Mesendoderm (in vitro differentiated cells): ENCODE measurements at regions not wholly inside any gene's neighbourhood (a gene's known extent, or its start where the extent isn't known, plus 50 kb on each side); places are given as distances from the start of the nearest gene placed in this dataset.
A peak's percentile ranks its signal among the peaks of the same experiment; 100 is the strongest.

Experiments
- DNase-seq: peaks from one replicate; pipeline ENCODE4 v3.0.0; 2013
- H2AK5ac ChIP-seq: 2 replicates; pipeline ENCODE4 v1.6.1; 2013; ENCODE audit warnings: low read length, inconsistent platforms
- H2BK120ac ChIP-seq: 2 replicates; pipeline ENCODE4 v1.6.1; 2013; ENCODE audit warnings: low read depth, mild to moderate bottlenecking, low read length, moderate library complexity, mixed read lengths
- H2BK15ac ChIP-seq: replicated peaks from 2 replicates; pipeline ENCODE4 v1.6.1; 2013; ENCODE audit warnings: low read depth, mild to moderate bottlenecking, moderate library complexity
- H2BK5ac ChIP-seq: 2 replicates; pipeline ENCODE4 v1.6.1; 2013; ENCODE audit warnings: low read length, inconsistent platforms
- H3K18ac ChIP-seq: 2 replicates; pipeline ENCODE4 v1.6.1; 2013; ENCODE audit warnings: mild to moderate bottlenecking, low read length, mixed read lengths
- H3K23ac ChIP-seq: one replicate; pipeline ENCODE4 v1.6.1; 2013; ENCODE audit warnings: low read length
- H3K27ac ChIP-seq: 2 replicates; pipeline ENCODE4 v1.5.1; 2013; ENCODE audit warnings: low read depth, mild to moderate bottlenecking, inconsistent platforms, low read length, moderate library complexity
- H3K27me3 ChIP-seq: 2 replicates; pipeline ENCODE4 v1.6.1; 2013; ENCODE audit warnings: low read length, control low read depth, mild to moderate bottlenecking, inconsistent platforms; ENCODE audit not compliant: insufficient read depth, poor library complexity
- H3K36me3 ChIP-seq: 2 replicates; pipeline ENCODE4 v1.6.1; 2013; ENCODE audit warnings: low read length, inconsistent platforms; ENCODE audit not compliant: control insufficient read depth, insufficient read depth
- H3K4ac ChIP-seq: one replicate; pipeline ENCODE4 v1.6.1; 2013; ENCODE audit warnings: low read depth, mild to moderate bottlenecking, low read length, moderate library complexity
- H3K4me1 ChIP-seq: 2 replicates; pipeline ENCODE4 v1.6.1; 2013; ENCODE audit warnings: low read depth, low read length, inconsistent platforms; ENCODE audit not compliant: control insufficient read depth
- H3K4me2 ChIP-seq: 2 replicates; pipeline ENCODE4 v1.6.1; 2013; ENCODE audit warnings: low read length
- H3K4me3 ChIP-seq: 2 replicates; pipeline ENCODE4 v1.5.1; 2013; ENCODE audit warnings: mild to moderate bottlenecking, low read length
- H3K56ac ChIP-seq: one replicate; pipeline ENCODE4 v1.6.1; 2013; ENCODE audit warnings: low read length
- H3K79me1 ChIP-seq: 2 replicates; pipeline ENCODE4 v1.6.1; 2013; ENCODE audit warnings: low read length, inconsistent platforms
- H3K79me2 ChIP-seq: 2 replicates; pipeline ENCODE4 v1.6.1; 2013; ENCODE audit warnings: mild to moderate bottlenecking, low read length; ENCODE audit not compliant: control insufficient read depth, insufficient read depth
- H3K9ac ChIP-seq: 2 replicates; pipeline ENCODE4 v1.6.1; 2013; ENCODE audit warnings: low read length, inconsistent platforms
- H4K5ac ChIP-seq: one replicate; pipeline ENCODE4 v1.6.1; 2013; ENCODE audit warnings: low read length
- H4K8ac ChIP-seq: one replicate; pipeline ENCODE4 v1.6.1; 2013; ENCODE audit warnings: low read depth, mild to moderate bottlenecking, control low read depth, low read length, moderate library complexity
- WGBS: extraction: QIAGEN DNeasy Blood & Tissue Kit; methylation state at CpG from one replicate; pipeline ENCODE4 v1.1.7; 2013; ENCODE audit warnings: low lambda C conversion rate, missing lambda C conversion rate; ENCODE audit not compliant: insufficient coverage; ENCODE audit errors: extremely low coverage; 5-methylcytosine and 5-hydroxymethylcytosine counted together

DNA sequence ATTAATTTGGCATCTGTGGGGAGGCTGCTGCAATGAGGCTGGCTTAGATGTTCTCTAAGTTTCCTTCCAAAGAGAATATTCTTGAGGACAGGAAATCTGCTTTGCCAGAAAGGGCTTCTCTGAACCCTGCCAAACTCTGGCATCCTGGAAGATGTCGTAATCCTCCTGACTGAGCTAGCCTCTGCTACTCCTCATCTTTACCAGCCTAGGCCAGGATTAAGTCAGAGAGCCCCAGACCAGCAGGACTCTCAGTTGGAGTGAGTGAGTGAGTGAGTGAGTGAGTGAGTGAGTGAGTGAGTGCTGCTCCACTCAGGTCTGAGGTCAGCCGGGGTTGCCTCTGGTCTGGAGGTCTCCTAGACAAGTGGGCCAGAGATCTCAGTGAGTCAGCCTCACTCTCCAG is 104.9 kb upstream of the SOD3 start:
- H2BK15ac ChIP-seq, result no peak overlapping the region
- H3K36me3 ChIP-seq, result no peaks in the 10 kb centered on the region
- H3K4me1 ChIP-seq, result no peaks in the 10 kb centered on the region
- no peak overlapping the region for H3K4me2 ChIP-seq
- H3K27me3 ChIP-seq, result no peaks in the 10 kb centered on the region
- H3K9ac ChIP-seq, result no peak overlapping the region
- H4K8ac ChIP-seq, result no peak overlapping the region
- H3K18ac ChIP-seq, result no peak overlapping the region
- no peak overlapping the region for H3K27ac ChIP-seq
- no peak overlapping the region for H3K4me3 ChIP-seq
- no peaks in the 10 kb centered on the region for H3K79me2 ChIP-seq
- DNase-seq, result peak; percentile 23
- H2AK5ac ChIP-seq, result no peak overlapping the region
- H2BK120ac ChIP-seq, result no peak overlapping the region
- no peak overlapping the region for H3K56ac ChIP-seq
- H3K4ac ChIP-seq, result no peak overlapping the region
- no peak overlapping the region for H2BK5ac ChIP-seq
- H3K79me1 ChIP-seq, result no peaks in the 10 kb centered on the region
- H4K5ac ChIP-seq, result no peak overlapping the region
- WGBS, result no CpG with 5 or more reads among the region's 2 CpGs
- no peak overlapping the region for H3K23ac ChIP-seq

DNA sequence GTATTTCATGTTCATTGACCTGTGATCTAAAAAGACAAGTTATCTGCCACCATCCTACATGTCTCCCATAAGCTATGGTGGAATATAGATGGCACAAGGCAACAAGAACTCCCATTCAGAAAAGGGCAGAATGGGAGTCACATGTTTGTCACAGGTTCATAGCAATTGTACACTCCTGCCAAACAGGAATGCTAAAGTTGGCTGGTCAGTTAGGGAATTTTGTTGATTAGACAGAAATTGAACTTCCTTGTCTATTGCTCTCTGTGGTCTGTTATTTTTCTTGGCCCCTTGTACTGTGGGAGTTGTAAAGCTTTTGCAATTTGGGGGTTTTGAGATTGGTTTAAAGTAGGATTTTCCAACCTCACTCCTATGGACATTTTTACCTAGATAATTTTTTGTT is 101.7 kb upstream of the SOD3 start:
- H3K4me1 ChIP-seq, result no peaks in the 10 kb centered on the region
- no peak overlapping the region for H4K8ac ChIP-seq
- H3K4me3 ChIP-seq, result no peak overlapping the region
- no peak overlapping the region for H3K9ac ChIP-seq
- no peak overlapping the region for H3K56ac ChIP-seq
- H3K23ac ChIP-seq, result no peak overlapping the region
- no peaks in the 10 kb centered on the region for H3K79me1 ChIP-seq
- H2BK5ac ChIP-seq, result no peak overlapping the region
- H2BK15ac ChIP-seq, result no peak overlapping the region
- no peak for DNase-seq
- no peak overlapping the region for H2BK120ac ChIP-seq
- no peaks in the 10 kb centered on the region for H3K79me2 ChIP-seq
- H3K4me2 ChIP-seq, result no peak overlapping the region
- H3K18ac ChIP-seq, result no peak overlapping the region
- H3K27ac ChIP-seq, result no peak overlapping the region
- no peak overlapping the region for H3K4ac ChIP-seq
- H4K5ac ChIP-seq, result no peak overlapping the region
- H3K27me3 ChIP-seq, result no peaks in the 10 kb centered on the region
- H3K36me3 ChIP-seq, result no peaks in the 10 kb centered on the region
- H2AK5ac ChIP-seq, result no peak overlapping the region

DNA sequence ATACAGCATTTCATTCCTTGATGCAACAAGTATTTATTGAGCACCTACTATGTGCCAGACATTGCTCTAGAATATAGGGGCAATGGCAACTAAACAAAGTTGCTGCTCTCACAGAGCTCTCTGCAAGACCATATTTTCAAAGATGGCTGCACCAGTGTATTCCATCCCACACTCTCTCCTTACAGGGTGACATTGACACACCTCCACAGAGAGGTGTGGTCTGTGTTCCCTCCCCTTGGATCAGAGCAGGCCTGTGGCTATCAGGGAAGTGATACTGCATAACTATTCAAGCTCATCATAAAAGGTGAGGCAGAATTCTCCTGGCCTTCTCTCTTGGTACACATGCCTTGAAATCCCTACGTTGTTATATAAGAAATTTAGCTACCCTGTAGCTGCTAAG is 95.3 kb upstream of the SOD3 start:
- H3K23ac ChIP-seq, result no peak overlapping the region
- WGBS, result no CpG with 5 or more reads among the region's 1 CpG

DNA sequence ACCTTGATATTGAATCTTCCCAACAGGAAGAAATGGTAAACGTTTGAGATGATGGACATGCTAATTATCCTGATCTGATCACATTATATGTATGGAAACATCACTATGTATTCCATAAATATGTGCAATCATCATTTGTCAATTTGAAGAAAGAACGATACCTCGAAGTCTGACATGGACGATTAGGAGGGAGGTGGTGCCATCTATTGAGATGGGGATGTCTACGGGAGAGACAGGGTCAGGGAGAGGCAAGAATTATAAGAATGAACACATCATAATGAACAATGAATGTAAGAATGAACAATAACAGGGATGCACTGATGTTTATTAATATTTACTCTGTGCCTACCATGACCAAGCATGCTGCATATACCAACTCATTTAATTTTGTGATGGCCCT is 93.7 kb upstream of the SOD3 start:
- Histone ChIP-seq H3K27me3 (no peaks in the 10 kb centered on the region), H3K4me3 (no peak overlapping the region), H3K27ac (no peak overlapping the region), H3K36me3 (no peaks in the 10 kb centered on the region), H3K9ac (no peak overlapping the region), H3K23ac (no peak overlapping the region), H3K79me2 (no peaks in the 10 kb centered on the region), H3K79me1 (no peaks in the 10 kb centered on the region), H3K56ac (no peak overlapping the region), H4K5ac (no peak overlapping the region), H3K4me2 (no peak overlapping the region), H3K4me1 (no peaks in the 10 kb centered on the region), H2BK5ac (no peak overlapping the region), H4K8ac (no peak overlapping the region), H3K18ac (no peak overlapping the region), H2BK15ac (no peak overlapping the region), H2BK120ac (no peak overlapping the region), H3K4ac (no peak overlapping the region), H2AK5ac (no peak overlapping the region)
- DNase-seq, result no peak
- no CpG with 5 or more reads among the region's 5 CpGs for WGBS

More for the DNA sequence above, 95.3 kb upstream of the SOD3 start:
- H4K5ac ChIP-seq, result no peak overlapping the region
- H4K8ac ChIP-seq, result no peak overlapping the region
- DNase-seq, result no peak
- H3K79me2 ChIP-seq, result no peaks in the 10 kb centered on the region
- H2AK5ac ChIP-seq, result no peak overlapping the region
- H3K27ac ChIP-seq, result no peak overlapping the region
- H2BK120ac ChIP-seq, result no peak overlapping the region
- no peak overlapping the region for H3K9ac ChIP-seq
- no peak overlapping the region for H2BK15ac ChIP-seq
- H3K36me3 ChIP-seq, result no peaks in the 10 kb centered on the region
- H3K4me2 ChIP-seq, result no peak overlapping the region
- no peaks in the 10 kb centered on the region for H3K4me1 ChIP-seq
- no peak overlapping the region for H3K4me3 ChIP-seq
- no peaks in the 10 kb centered on the region for H3K79me1 ChIP-seq
- H3K27me3 ChIP-seq, result no peaks in the 10 kb centered on the region
- H2BK5ac ChIP-seq, result no peak overlapping the region
- H3K18ac ChIP-seq, result no peak overlapping the region
- H3K4ac ChIP-seq, result no peak overlapping the region
- H3K56ac ChIP-seq, result no peak overlapping the region

DNA sequence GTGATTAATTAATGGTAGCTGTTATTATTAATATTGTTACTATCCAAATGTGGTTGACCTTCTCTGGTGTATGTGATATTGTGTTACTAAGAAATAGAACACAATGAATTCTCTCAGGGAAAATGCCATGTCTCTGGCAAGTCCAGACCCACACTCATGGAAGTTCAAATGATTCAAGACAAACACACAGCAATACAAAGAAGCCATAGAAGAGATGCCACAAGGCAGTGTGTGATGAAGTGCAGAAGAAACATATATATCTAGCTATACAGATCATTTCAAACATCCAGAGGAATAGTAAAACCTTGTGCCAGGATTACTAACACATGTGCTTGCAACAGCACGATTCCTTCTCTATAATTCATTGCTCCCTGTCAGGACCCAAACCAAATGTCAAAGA is 93.1 kb upstream of the SOD3 start:
- Histone ChIP-seq H4K8ac (no peak overlapping the region), H3K4me2 (no peak overlapping the region), H3K4me3 (no peak overlapping the region), H3K27ac (no peak overlapping the region), H3K9ac (no peak overlapping the region), H3K79me2 (no peaks in the 10 kb centered on the region), H3K27me3 (no peaks in the 10 kb centered on the region), H2AK5ac (no peak overlapping the region), H3K23ac (no peak overlapping the region), H3K4ac (no peak overlapping the region), H2BK120ac (no peak overlapping the region), H2BK15ac (no peak overlapping the region), H2BK5ac (no peak overlapping the region), H3K79me1 (no peaks in the 10 kb centered on the region), H3K56ac (no peak overlapping the region), H3K36me3 (no peaks in the 10 kb centered on the region), H3K4me1 (no peaks in the 10 kb centered on the region), H4K5ac (no peak overlapping the region), H3K18ac (no peak overlapping the region)
- WGBS, result no CpG with 5 or more reads among the region's 1 CpG
- DNase-seq, result no peak

DNA sequence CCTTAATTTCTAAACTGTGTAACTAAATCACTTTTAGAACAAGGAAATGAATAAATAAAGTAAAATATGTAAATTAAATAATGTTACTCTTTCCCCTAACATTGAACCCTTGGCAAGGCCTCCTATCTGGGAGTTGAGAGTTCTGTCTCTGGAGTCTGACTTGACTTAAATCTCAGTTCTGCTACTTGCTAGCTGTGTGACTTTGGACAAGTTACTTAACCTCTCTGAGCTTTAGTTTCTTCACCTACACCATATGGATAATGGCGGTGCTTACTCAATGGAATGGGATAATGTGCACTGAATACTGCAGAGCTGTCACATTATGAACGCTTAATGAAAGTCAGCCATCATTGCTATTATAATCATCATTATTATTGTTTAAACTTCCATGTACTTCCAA is 92.1 kb upstream of the SOD3 start:
- Histone ChIP-seq H3K4me1 (no peaks in the 10 kb centered on the region), H3K9ac (no peak overlapping the region), H2BK5ac (no peak overlapping the region), H3K27ac (no peak overlapping the region), H3K79me1 (no peaks in the 10 kb centered on the region), H3K36me3 (no peaks in the 10 kb centered on the region), H3K27me3 (no peaks in the 10 kb centered on the region), H3K56ac (no peak overlapping the region), H3K18ac (no peak overlapping the region), H3K4me2 (no peak overlapping the region), H3K4me3 (no peak overlapping the region), H3K4ac (no peak overlapping the region), H2BK120ac (no peak overlapping the region), H4K8ac (no peak overlapping the region), H4K5ac (no peak overlapping the region), H2AK5ac (no peak overlapping the region), H2BK15ac (no peak overlapping the region), H3K79me2 (no peaks in the 10 kb centered on the region), H3K23ac (no peak overlapping the region)
- no CpG with 5 or more reads among the region's 2 CpGs for WGBS
- DNase-seq, result no peak
